ENCODE measurements at regions not wholly inside any gene's neighbourhood (a gene's known extent, or its start where the extent isn't known, plus 50 kb on each side); places are given as distances from the start of the nearest gene placed in this dataset.

DNA sequence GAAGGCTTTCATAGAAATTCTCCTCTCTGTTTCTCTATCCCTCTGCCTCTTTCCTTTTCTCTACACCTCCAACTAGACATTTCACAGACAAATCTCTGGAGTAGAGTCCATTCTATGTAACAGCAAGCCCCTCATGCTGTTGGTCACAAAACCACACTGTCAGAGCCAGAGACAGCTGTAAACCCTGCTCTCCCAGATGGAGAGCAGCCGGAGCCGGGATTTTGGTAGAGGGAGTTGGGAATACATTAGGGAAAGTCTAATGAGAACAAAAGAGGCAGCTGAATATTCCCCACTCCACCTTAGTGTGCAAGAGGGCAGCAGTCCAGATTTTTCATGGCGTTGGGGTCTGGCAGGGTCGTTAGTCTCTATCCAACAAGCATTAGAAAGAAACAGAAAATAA is 68.3 kb upstream of the EDN1 start:
- ATAC-seq (replicated peaks) = no peak
- Mint-ChIP-seq H3K27me3 (peaks cover 4% of the 10 kb centered on the region), H3K27ac (no peak overlapping the region), H3K4me1 (no peaks in the 10 kb centered on the region), H3K36me3 (ENCODE audit: low read depth) (no peaks in the 10 kb centered on the region), H3K9me3 (no peaks in the 10 kb centered on the region), H3K4me3 (no peak overlapping the region)

DNA sequence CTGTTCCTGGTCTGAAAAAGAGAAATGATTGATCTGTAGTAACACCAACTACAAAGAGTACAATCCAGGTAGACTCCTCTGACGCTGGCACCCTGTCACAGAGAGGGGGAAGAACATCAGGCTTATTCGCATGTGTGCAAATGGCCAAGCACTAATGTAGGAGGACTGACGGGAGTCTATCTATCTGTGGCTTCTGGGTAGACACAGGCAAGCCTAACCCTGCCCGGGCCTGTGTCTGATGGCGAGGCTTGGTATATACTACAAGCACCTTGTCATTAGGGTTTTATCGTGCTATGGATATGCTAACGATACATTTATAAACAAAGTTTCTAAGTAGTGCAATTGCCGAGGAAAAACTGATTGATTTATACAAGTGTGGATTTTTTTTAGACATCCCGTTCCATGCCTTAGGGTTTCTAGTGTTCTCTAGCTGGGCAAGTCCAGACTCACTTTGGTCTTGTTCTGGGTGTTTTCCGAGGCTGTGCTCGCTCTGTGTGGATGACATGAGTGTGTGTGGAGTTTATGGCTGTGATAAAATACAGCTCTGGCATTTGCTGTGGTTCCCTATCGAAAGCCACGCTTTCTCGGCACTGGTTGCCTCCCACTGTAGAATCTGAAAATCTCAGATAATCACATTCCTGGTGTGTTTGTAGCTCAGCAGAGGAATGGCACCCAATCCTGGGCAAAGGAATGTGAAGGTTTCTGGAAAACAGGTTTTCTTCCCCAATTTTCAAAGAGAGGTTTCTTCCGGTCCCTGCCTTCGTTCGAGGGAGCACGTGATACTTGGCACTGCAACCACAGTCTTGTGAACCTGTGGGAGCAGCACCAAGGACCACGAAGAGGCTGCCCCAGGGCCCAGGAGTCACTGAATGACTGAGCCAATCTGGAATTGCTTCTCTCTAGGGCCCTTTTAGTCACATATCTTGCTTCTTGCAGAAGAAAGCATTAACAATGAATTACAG is 67.5 kb upstream of the EDN1 start:
- Mint-ChIP-seq H3K27ac (no peak overlapping the region), H3K27me3 (peaks cover 4% of the 10 kb centered on the region), H3K9me3 (no peaks in the 10 kb centered on the region), H3K36me3 (ENCODE audit: low read depth) (no peaks in the 10 kb centered on the region), H3K4me1 (no peaks in the 10 kb centered on the region), H3K4me3 (no peak overlapping the region)
- ATAC-seq (replicated peaks) = no peak

DNA sequence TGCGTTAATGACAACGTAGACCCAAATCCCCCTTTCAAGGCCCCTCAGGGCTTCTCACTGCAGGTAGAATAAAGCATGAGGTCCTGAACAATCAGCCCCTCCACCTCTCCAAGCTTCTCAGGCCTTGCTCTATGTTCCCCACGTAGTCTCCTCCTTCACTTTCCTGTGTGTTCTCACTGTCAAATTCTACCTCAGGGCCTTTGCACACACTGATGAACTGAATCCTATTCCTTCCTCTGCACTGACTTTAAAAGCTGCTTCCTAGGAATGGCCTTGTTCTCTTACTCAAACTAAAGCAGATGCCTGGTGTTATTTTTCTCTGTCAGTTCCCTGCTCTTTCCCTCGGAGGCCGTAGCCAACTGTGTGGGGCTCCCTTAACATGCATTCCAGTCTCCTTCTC is 66.8 kb upstream of the EDN1 start:
- H3K27ac Mint-ChIP-seq = no peak overlapping the region
- H3K4me3 Mint-ChIP-seq = no peak overlapping the region
- no peak for ATAC-seq (replicated peaks)
- H3K36me3 Mint-ChIP-seq (ENCODE audit: low read depth) = no peaks in the 10 kb centered on the region
- H3K9me3 Mint-ChIP-seq = no peaks in the 10 kb centered on the region
- peaks cover 4% of the 10 kb centered on the region for H3K27me3 Mint-ChIP-seq
- no peaks in the 10 kb centered on the region for H3K4me1 Mint-ChIP-seq

DNA sequence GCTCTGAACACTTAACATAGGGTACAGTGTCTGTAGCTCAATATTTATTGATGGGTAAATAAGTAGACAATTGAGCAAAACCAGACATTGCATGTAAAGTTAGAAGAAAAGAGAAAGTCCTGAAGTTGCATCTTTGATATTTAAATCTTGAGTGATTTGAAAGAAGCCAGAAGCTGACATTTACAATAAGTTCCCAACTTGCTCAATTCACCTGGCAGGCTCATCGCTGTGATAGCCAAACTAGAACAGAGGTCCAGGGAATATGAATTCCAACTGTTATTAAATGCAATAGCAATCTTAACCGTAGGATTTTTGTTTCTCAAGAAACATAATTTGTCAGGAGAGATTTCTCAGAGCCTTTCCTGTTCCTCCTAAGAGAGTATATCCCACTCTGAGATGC is 65.9 kb upstream of the EDN1 start:
- Mint-ChIP-seq H3K4me1 (peaks cover 1% of the 10 kb centered on the region), H3K9me3 (no peaks in the 10 kb centered on the region), H3K36me3 (ENCODE audit: low read depth) (no peaks in the 10 kb centered on the region), H3K27me3 (peaks cover 4% of the 10 kb centered on the region), H3K27ac (no peak overlapping the region), H3K4me3 (no peak overlapping the region)
- no peak for ATAC-seq (replicated peaks)

DNA sequence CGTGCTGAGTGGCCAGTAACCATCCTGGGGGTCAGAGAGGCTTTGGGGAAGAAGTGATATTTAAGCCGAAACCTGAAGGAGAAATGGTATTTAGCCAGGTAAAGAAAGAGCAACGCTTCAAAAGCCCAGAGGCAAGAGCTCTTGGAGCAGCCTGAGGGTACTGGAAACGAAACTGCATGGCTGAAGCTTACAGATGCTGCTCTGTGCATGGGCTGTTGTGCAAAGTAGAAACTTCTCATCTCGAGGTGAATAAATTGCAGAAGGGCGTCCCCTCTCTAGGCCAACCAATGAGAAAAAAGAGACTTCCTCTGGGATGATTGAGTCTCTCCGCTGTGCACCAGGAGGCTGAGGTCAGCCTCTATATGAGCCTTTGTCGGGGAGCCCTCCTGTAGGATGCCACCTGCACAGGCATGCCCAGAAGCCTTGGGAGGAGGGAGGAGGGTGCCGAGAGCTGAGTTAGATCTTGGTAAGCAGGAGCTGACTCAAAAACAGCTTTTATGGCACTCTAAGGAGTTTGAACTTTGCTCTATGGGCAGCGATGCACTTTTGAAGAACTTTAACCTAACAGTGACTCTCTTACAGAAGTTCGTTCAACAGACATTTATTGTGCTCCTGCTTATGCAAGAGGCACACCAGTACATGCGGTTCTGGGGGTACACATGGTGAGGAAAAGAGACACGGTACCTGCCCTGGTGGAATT is 61.6 kb upstream of the EDN1 start:
- Mint-ChIP-seq H3K4me3 (no peak overlapping the region), H3K36me3 (ENCODE audit: low read depth) (no peaks in the 10 kb centered on the region), H3K9me3 (no peaks in the 10 kb centered on the region), H3K4me1 (peaks cover 20% of the 10 kb centered on the region), H3K27me3 (no peaks in the 10 kb centered on the region), H3K27ac (no peak overlapping the region)
- no peak for ATAC-seq (replicated peaks)

DNA sequence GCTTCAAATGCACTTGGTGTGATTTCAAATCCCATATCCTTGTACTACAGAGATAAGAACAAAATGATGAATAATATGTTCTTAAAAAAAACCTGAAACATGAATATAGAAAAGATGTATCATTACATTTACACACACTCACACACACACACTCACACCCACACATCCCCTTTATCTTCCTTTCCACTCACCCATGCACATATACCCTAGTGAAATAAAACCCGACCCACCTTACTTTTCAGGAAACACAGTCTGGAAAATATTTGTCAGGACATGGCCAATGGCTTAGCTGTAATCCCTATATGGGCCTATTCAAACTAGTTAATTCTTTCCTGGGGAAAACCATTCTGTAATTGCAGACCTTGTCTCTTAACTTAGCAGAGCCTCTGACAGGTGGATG is 60.8 kb upstream of the EDN1 start:
- peaks cover 26% of the 10 kb centered on the region for H3K4me1 Mint-ChIP-seq
- no peaks in the 10 kb centered on the region for H3K9me3 Mint-ChIP-seq
- H3K36me3 Mint-ChIP-seq (ENCODE audit: low read depth) = no peaks in the 10 kb centered on the region
- H3K4me3 Mint-ChIP-seq = no peak overlapping the region
- no peaks in the 10 kb centered on the region for H3K27me3 Mint-ChIP-seq
- ATAC-seq (replicated peaks) = no peak
- H3K27ac Mint-ChIP-seq = peak overlapping the region; percentile 17

DNA sequence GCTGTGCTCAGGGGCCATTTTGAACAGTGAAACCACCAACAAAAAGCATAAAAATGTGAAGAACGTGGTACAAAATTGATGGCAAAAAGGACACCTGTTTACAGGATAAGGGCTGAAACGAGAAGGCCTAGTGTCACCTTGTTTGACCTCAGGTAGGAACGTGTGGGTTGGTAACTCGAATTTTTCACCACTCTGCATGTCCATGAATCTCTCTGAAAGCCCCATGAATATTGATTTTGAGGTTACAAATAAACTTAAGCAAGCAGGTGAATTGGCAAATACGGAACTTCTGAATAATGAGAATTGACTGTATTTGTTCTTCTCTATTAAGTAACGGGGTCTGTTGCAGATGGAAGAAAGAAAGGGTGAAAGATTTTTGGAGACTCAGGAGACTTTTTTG is 59.6 kb upstream of the EDN1 start:
- Mint-ChIP-seq H3K36me3 (ENCODE audit: low read depth) (no peaks in the 10 kb centered on the region), H3K27me3 (no peaks in the 10 kb centered on the region), H3K9me3 (no peaks in the 10 kb centered on the region), H3K4me3 (no peak overlapping the region), H3K4me1 (peaks cover 26% of the 10 kb centered on the region), H3K27ac (no peak overlapping the region)
- ATAC-seq (replicated peaks) = no peak

DNA sequence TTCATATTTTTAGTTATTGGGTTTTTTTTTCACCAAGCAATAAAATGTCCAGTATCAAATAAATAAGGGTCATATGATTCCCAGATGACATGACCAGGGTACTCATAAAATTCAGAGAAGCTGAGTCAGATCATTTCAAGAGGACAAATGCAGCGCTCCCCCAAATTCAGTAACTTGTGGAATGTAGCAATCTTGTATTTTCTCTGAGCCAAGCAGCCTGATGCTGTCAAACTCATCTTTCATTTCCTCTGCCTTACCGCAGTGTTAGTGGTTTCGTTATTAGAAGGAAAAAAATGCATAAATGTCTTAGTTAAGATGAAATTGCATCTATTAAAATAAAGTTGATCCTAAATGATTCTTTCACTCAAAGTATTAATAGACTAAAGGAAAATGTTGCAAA is 57.8 kb upstream of the EDN1 start:
- Mint-ChIP-seq H3K4me3 (peak overlapping the region; percentile 42), H3K36me3 (ENCODE audit: low read depth) (no peaks in the 10 kb centered on the region), H3K4me1 (peaks cover 26% of the 10 kb centered on the region), H3K27me3 (no peaks in the 10 kb centered on the region), H3K9me3 (no peaks in the 10 kb centered on the region), H3K27ac (peak overlapping the region; percentile 53)
- ATAC-seq (replicated peaks) = peak; percentile 39

DNA sequence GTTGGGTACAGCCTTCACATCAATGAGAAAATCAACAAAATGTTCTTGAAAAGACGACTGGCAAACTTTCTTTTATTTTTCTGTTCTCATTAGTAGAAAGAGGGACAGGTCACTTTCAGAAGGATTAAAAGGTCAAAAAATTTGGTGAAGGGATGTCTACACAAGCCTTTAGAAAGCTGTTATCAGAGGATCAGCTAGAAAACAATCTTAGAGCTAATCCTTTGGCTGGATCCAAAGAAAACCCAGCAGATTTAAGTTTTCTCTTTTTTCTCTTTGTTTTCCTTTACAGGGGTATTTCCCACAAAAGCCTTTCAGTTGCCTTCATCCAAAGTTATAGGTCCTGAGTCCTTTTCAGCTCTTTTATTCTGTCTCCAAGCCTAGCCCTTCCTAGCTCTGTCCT is 57.3 kb upstream of the EDN1 start:
- peaks cover 26% of the 10 kb centered on the region for H3K4me1 Mint-ChIP-seq
- peak overlapping the region; percentile 53 for H3K27ac Mint-ChIP-seq

DNA sequence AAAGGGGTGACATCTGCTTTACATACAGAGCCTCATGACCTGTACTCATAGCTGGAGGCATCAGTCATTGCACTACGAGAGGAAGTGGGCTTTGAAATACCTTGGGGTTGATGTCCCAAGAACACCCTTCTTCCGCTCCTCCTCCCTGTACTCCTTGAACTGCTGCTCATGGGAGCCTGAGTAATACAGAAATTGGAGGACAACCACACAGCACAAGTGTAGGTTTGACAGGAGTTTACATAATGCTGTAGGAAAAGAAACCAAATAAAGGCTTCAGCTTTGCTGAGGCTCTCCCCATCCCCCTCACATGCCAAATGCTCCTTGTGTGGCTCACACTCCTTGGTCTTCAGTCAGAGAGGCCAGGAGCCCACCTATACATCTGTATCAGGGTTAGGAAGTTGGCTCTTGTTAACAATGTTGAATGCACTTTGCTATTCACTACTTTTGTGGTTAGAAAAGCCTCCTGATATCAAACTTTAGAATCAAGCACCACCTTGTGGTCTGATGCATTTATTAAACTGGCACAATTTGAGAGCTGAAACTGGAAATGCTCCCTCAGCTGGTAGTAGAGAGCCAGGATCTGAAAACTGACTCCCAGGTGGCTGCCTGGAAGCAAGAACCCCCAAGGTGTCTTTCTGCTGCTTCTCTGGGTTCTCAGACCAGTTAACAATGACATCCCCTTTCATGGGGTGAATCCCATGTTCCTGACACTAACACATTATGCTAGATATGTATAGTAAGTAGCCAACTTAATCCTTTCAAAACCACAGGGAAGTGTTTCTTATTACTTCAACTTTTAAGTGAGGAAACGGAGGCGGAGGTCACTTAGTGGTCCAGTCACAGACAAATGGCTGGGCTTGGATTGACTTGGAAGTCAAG is 56.2 kb upstream of the EDN1 start:
- Mint-ChIP-seq H3K27ac (peak overlapping the region; percentile 53), H3K4me1 (peaks cover 33% of the 10 kb centered on the region), H3K9me3 (no peaks in the 10 kb centered on the region), H3K27me3 (no peaks in the 10 kb centered on the region), H3K36me3 (ENCODE audit: low read depth) (no peaks in the 10 kb centered on the region), H3K4me3 (peak overlapping the region; percentile 42)
- peak; percentile 87 for ATAC-seq (replicated peaks)

More for the DNA sequence above, 57.3 kb upstream of the EDN1 start:
- ATAC-seq (replicated peaks) = no peak
- Mint-ChIP-seq H3K4me3 (peak overlapping the region; percentile 42), H3K36me3 (ENCODE audit: low read depth) (no peaks in the 10 kb centered on the region), H3K27me3 (no peaks in the 10 kb centered on the region), H3K9me3 (no peaks in the 10 kb centered on the region)

DNA sequence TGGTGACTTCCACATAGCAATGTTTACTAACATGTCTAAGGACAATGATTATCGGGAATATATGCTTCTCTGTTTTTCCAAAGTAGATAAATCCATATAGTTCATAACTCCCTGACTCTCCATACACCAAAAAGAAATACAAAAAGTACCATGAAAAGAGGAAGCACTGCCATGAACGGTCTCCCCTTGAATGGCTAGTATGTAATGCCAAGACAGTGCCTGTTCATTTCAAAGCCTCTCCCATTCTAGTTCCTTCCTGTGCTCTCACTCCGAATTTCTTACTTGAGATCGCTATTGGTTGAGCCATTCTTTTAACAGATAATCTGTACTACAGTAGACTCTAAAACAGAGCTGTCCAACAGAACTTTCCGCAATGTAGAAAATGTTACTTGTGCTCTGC is 54.8 kb upstream of the EDN1 start:
- Mint-ChIP-seq H3K4me3 (no peak overlapping the region), H3K27me3 (peaks cover 4% of the 10 kb centered on the region), H3K27ac (no peak overlapping the region), H3K36me3 (ENCODE audit: low read depth) (no peaks in the 10 kb centered on the region), H3K9me3 (no peaks in the 10 kb centered on the region), H3K4me1 (peaks cover 28% of the 10 kb centered on the region)
- no peak for ATAC-seq (replicated peaks)

DNA sequence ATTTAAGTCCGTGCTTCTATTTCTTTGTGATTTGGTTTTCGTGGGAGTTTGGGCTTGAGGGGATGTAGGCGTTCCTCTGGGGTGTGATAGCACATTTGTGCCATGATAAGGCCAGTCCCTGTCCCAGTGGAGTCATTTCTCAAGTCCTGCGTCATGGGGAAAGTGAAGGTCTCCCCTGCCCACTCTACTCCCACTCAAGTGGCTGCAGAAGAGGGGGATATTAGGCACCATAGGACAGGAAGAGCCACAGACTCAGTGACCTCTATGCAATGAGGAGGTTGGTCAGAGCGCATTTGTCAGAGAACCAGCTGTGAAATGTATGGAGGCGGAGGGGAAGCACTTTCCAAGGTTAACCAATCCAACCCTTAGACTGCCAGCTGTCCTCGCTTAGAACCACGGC is 51.9 kb upstream of the EDN1 start:
- H3K4me3 Mint-ChIP-seq = no peak overlapping the region
- H3K9me3 Mint-ChIP-seq = no peaks in the 10 kb centered on the region
- peak; percentile 38 for ATAC-seq (replicated peaks)
- peak overlapping the region; percentile 80 for H3K27ac Mint-ChIP-seq
- peaks cover 4% of the 10 kb centered on the region for H3K27me3 Mint-ChIP-seq
- H3K36me3 Mint-ChIP-seq (ENCODE audit: low read depth) = no peaks in the 10 kb centered on the region
- peaks cover 22% of the 10 kb centered on the region for H3K4me1 Mint-ChIP-seq
